ENCODE measurements at regions not wholly inside any gene's neighbourhood (a gene's known extent, or its start where the extent isn't known, plus 50 kb on each side); places are given as distances from the start of the nearest gene placed in this dataset.

DNA sequence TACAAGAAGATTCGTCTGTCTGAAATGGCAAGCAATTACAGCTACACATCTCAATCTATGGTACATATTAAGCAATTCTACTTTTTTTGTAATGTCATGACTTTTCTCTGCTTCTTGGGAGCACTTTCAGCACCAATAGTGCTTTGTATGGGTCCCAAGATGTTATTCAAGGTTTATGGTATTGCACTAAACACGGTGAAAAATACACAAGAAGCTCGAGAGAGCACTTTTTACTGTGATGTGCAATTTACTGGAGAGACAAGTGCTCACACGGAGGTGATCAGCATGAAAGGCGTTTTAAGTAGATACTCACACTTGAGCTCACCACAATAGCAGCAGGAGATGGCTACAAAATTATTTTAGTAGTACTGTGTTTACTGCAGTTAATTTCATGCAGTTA, 783.6 kb downstream of the CBLN2 start:
- ChIA-PET POLR2A (ENCODE audit: partially characterized antibody) (no interaction called here), CTCF (ENCODE audit: partially characterized antibody) (no interaction called here)
- intact Hi-C loops (cut with micrococcal nuclease) = no loop called here
- Mint-ChIP-seq H3K36me3 (no peaks in the 10 kb centered on the region), H3K4me1 (no peaks in the 10 kb centered on the region), H3K27ac (no peak overlapping the region), H3K4me3 (no peak overlapping the region), H3K27me3 (no peaks in the 10 kb centered on the region), H3K9me3 (peaks cover 0 to 18% (median 11%) of the 10 kb centered on the region in 8 donors)
- Histone ChIP-seq H3K4me1 (ENCODE audit: insufficient read depth, low read length) (no peaks in the 10 kb centered on the region), H3K4me3 (ENCODE audit: low read length in 2 of 2) (no peak overlapping the region), H3K27me3 (ENCODE audit: insufficient read depth, low read length) (no peaks in the 10 kb centered on the region), H3K9me3 (ENCODE audit: control insufficient read depth in 1 of 2, low read length in 2 of 2) (no peaks in the 10 kb centered on the region), H3K36me3 (ENCODE audit: insufficient read depth, low read length) (no peaks in the 10 kb centered on the region), H3K27ac (ENCODE audit: low read depth, low read length) (no peak overlapping the region)
- no peak for DNase-seq

GRCh38 chr18:71754246-71754645, 789.9 kb downstream of the CBLN2 start:
- no peak overlapping the region for H3K27ac ChIP-seq (ENCODE audit: low read depth, low read length)
- H3K27me3 ChIP-seq (ENCODE audit: insufficient read depth, low read length) = no peaks in the 10 kb centered on the region
- H3K27me3 Mint-ChIP-seq = no peaks in the 10 kb centered on the region
- no peaks in the 10 kb centered on the region for H3K36me3 ChIP-seq (ENCODE audit: insufficient read depth, low read length)
- POLR2A ChIA-PET (ENCODE audit: partially characterized antibody) = no interaction called here
- intact Hi-C loops (cut with micrococcal nuclease) = no loop called here
- H3K9me3 ChIP-seq (ENCODE audit: control insufficient read depth in 1 of 2, low read length in 2 of 2) = no peaks in the 10 kb centered on the region
- no peak for DNase-seq
- H3K4me1 ChIP-seq (ENCODE audit: insufficient read depth, low read length) = no peaks in the 10 kb centered on the region
- no peaks in the 10 kb centered on the region for H3K4me1 Mint-ChIP-seq
- peaks cover 0 to 14% (median 6%) of the 10 kb centered on the region in 8 donors for H3K9me3 Mint-ChIP-seq
- H3K4me3 Mint-ChIP-seq = no peak overlapping the region
- CTCF ChIA-PET (ENCODE audit: partially characterized antibody) = no interaction called here
- H3K4me3 ChIP-seq (ENCODE audit: low read length in 2 of 2) = no peak overlapping the region
- no peaks in the 10 kb centered on the region for H3K36me3 Mint-ChIP-seq
- no peak overlapping the region for H3K27ac Mint-ChIP-seq

DNA sequence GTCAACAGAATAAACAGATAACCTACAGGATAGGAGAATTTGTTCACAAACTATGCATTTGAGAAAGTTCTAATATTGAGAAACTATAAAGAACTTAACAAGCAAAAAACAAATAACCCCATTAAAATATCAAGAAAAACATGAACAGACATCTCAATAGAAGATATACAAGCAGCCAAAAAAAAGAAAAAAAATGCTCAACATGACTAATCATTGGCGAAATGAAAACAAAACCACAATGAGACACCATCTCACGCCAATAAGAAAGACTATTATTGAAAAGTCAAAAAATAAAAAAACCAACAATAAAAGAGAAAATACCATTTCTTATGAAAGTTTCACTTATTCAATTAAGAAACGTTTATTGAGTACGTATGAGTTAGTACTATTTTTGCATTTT, 800.5 kb downstream of the CBLN2 start:
- H3K4me1 Mint-ChIP-seq = no peaks in the 10 kb centered on the region
- no peak for DNase-seq
- Histone ChIP-seq H3K9me3 (ENCODE audit: control insufficient read depth in 1 of 2, low read length in 2 of 2) (peaks cover 0 to 4% of the 10 kb centered on the region in 2 donors), H3K4me3 (ENCODE audit: low read length in 2 of 2) (no peak overlapping the region), H3K27me3 (ENCODE audit: insufficient read depth, low read length) (no peaks in the 10 kb centered on the region), H3K36me3 (ENCODE audit: insufficient read depth, low read length) (no peaks in the 10 kb centered on the region), H3K27ac (ENCODE audit: low read depth, low read length) (no peak overlapping the region), H3K4me1 (ENCODE audit: insufficient read depth, low read length) (no peaks in the 10 kb centered on the region)
- peaks cover 2 to 19% (median 7%) of the 10 kb centered on the region in 8 donors for H3K9me3 Mint-ChIP-seq
- no peak overlapping the region for H3K27ac Mint-ChIP-seq
- H3K27me3 Mint-ChIP-seq = no peaks in the 10 kb centered on the region
- intact Hi-C loops (cut with micrococcal nuclease) = no loop called here
- H3K36me3 Mint-ChIP-seq = no peaks in the 10 kb centered on the region
- CTCF ChIA-PET (ENCODE audit: partially characterized antibody) = no interaction called here
- POLR2A ChIA-PET (ENCODE audit: partially characterized antibody) = no interaction called here
- no peak overlapping the region for H3K4me3 Mint-ChIP-seq

GRCh38 chr18:71729611-71730010, 814.5 kb downstream of the CBLN2 start:
- Mint-ChIP-seq H3K27me3 (no peaks in the 10 kb centered on the region), H3K4me3 (no peak overlapping the region), H3K27ac (no peak overlapping the region), H3K9me3 (peaks cover 0 to 13% (median 2%) of the 10 kb centered on the region in 8 donors), H3K4me1 (no peaks in the 10 kb centered on the region), H3K36me3 (no peaks in the 10 kb centered on the region)
- H3K4me1 ChIP-seq (ENCODE audit: insufficient read depth, low read length) = no peaks in the 10 kb centered on the region
- no peak overlapping the region for H3K4me3 ChIP-seq (ENCODE audit: low read length in 2 of 2)
- ChIA-PET CTCF (ENCODE audit: partially characterized antibody) (no interaction called here), POLR2A (ENCODE audit: partially characterized antibody) (no interaction called here)
- no peaks in the 10 kb centered on the region for H3K36me3 ChIP-seq (ENCODE audit: insufficient read depth, low read length)
- H3K27me3 ChIP-seq (ENCODE audit: insufficient read depth, low read length) = no peaks in the 10 kb centered on the region
- DNase-seq = no peak
- no peaks in the 10 kb centered on the region for H3K9me3 ChIP-seq (ENCODE audit: control insufficient read depth in 1 of 2, low read length in 2 of 2)
- H3K27ac ChIP-seq (ENCODE audit: low read depth, low read length) = no peak overlapping the region
- intact Hi-C loops (cut with micrococcal nuclease) = no loop called here

DNA sequence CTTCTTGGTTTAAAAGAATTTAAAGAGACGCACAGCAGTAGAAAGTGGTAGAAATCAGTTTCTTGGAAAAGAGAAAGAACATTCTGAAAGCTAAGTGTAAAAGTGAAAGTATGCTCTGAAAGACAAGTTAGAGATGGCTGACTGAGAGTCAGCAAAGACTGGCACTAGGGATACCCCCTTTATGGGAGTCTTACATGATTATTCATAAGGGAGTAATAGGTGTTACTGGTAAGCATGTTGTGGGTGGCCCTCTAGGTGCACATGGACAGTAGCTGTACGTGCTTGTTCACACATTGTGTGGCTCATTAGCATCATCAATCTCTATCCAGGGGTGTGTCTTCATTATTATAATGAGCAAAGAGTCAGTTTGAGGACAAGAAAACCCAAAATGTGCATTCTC, 816.2 kb downstream of the CBLN2 start:
- intact Hi-C loops (cut with micrococcal nuclease) = no loop called here
- H3K27me3 ChIP-seq (ENCODE audit: insufficient read depth, low read length) = no peaks in the 10 kb centered on the region
- peaks cover 0 to 11% (median 2%) of the 10 kb centered on the region in 8 donors for H3K9me3 Mint-ChIP-seq
- H3K27ac Mint-ChIP-seq = no peak overlapping the region
- no peaks in the 10 kb centered on the region for H3K27me3 Mint-ChIP-seq
- no peaks in the 10 kb centered on the region for H3K4me1 ChIP-seq (ENCODE audit: insufficient read depth, low read length)
- CTCF ChIA-PET (ENCODE audit: partially characterized antibody) = no interaction called here
- POLR2A ChIA-PET (ENCODE audit: partially characterized antibody) = no interaction called here
- no peaks in the 10 kb centered on the region for H3K36me3 ChIP-seq (ENCODE audit: insufficient read depth, low read length)
- no peaks in the 10 kb centered on the region for H3K36me3 Mint-ChIP-seq
- no peaks in the 10 kb centered on the region for H3K4me1 Mint-ChIP-seq
- no peak overlapping the region for H3K27ac ChIP-seq (ENCODE audit: low read depth, low read length)
- H3K9me3 ChIP-seq (ENCODE audit: control insufficient read depth in 1 of 2, low read length in 2 of 2) = no peaks in the 10 kb centered on the region
- H3K4me3 ChIP-seq (ENCODE audit: low read length in 2 of 2) = no peak overlapping the region
- no peak overlapping the region for H3K4me3 Mint-ChIP-seq
- DNase-seq = no peak

DNA sequence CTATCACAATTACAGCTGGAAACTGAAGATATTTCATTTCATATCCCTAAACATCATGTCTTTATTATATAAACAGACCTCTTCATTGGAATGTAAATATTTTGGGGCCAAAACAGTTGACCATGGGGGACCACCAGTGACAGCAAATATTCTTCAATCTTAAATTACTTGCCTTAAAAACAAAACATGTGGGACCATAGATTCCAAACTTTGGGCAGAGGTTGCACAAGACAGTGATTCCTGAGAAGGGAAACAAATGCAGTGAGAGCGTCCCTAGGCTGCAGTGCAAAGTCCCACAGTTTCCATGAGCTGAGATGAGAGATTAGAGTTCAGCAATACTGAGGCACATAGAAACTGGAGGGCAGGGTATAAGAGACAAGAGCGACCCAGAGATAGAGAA, 818.9 kb downstream of the CBLN2 start:
- no peak overlapping the region for H3K4me3 Mint-ChIP-seq
- no peak overlapping the region for H3K27ac Mint-ChIP-seq
- peaks cover 0 to 11% (median 2%) of the 10 kb centered on the region in 8 donors for H3K9me3 Mint-ChIP-seq
- no peak for DNase-seq
- no peaks in the 10 kb centered on the region for H3K4me1 ChIP-seq (ENCODE audit: insufficient read depth, low read length)
- H3K27me3 Mint-ChIP-seq = no peaks in the 10 kb centered on the region
- ChIA-PET POLR2A (ENCODE audit: partially characterized antibody) (no interaction called here), CTCF (ENCODE audit: partially characterized antibody) (no interaction called here)
- no peaks in the 10 kb centered on the region for H3K9me3 ChIP-seq (ENCODE audit: control insufficient read depth in 1 of 2, low read length in 2 of 2)
- no peak overlapping the region for H3K27ac ChIP-seq (ENCODE audit: low read depth, low read length)
- H3K36me3 ChIP-seq (ENCODE audit: insufficient read depth, low read length) = no peaks in the 10 kb centered on the region
- H3K4me1 Mint-ChIP-seq = no peaks in the 10 kb centered on the region
- intact Hi-C loops (cut with micrococcal nuclease) = no loop called here
- H3K27me3 ChIP-seq (ENCODE audit: insufficient read depth, low read length) = no peaks in the 10 kb centered on the region
- no peaks in the 10 kb centered on the region for H3K36me3 Mint-ChIP-seq
- H3K4me3 ChIP-seq (ENCODE audit: low read length in 2 of 2) = no peak overlapping the region

GRCh38 chr18:71707985-71708500, 836.1 kb downstream of the CBLN2 start:
- Histone ChIP-seq H3K27me3 (ENCODE audit: insufficient read depth, low read length) (no peaks in the 10 kb centered on the region), H3K4me1 (ENCODE audit: insufficient read depth, low read length) (no peaks in the 10 kb centered on the region), H3K27ac (ENCODE audit: low read depth, low read length) (no peak overlapping the region), H3K9me3 (ENCODE audit: control insufficient read depth in 1 of 2, low read length in 2 of 2) (no peaks in the 10 kb centered on the region), H3K4me3 (ENCODE audit: low read length in 2 of 2) (no peak overlapping the region), H3K36me3 (ENCODE audit: insufficient read depth, low read length) (no peaks in the 10 kb centered on the region)
- Mint-ChIP-seq H3K27ac (no peak overlapping the region), H3K4me3 (no peak overlapping the region), H3K27me3 (no peaks in the 10 kb centered on the region), H3K4me1 (no peaks in the 10 kb centered on the region), H3K36me3 (no peaks in the 10 kb centered on the region), H3K9me3 (peaks cover 0 to 7% (median under 1%) of the 10 kb centered on the region in 8 donors)
- ChIA-PET POLR2A (ENCODE audit: partially characterized antibody) (no interaction called here), CTCF (ENCODE audit: partially characterized antibody) (no interaction called here)
- intact Hi-C loops (cut with micrococcal nuclease) = no loop called here
- no peak for DNase-seq

- no peaks in the 10 kb centered on the region for H3K9me3 ChIP-seq (ENCODE audit: control insufficient read depth in 1 of 2, low read length in 2 of 2)
- intact Hi-C loops (cut with micrococcal nuclease) = no loop called here
- ChIA-PET CTCF (ENCODE audit: partially characterized antibody) (no interaction called here), POLR2A (ENCODE audit: partially characterized antibody) (no interaction called here)
- no peak overlapping the region for H3K27ac ChIP-seq (ENCODE audit: low read depth, low read length)
- Mint-ChIP-seq H3K27me3 (no peaks in the 10 kb centered on the region), H3K9me3 (peaks cover 0 to 7% (median 2%) of the 10 kb centered on the region in 8 donors), H3K27ac (no peak overlapping the region), H3K4me1 (no peaks in the 10 kb centered on the region), H3K36me3 (no peaks in the 10 kb centered on the region), H3K4me3 (no peak overlapping the region)
- H3K4me1 ChIP-seq (ENCODE audit: insufficient read depth, low read length) = no peaks in the 10 kb centered on the region
- no peaks in the 10 kb centered on the region for H3K27me3 ChIP-seq (ENCODE audit: insufficient read depth, low read length)
- H3K4me3 ChIP-seq (ENCODE audit: low read length in 2 of 2) = no peak overlapping the region
- H3K36me3 ChIP-seq (ENCODE audit: insufficient read depth, low read length) = no peaks in the 10 kb centered on the region
- DNase-seq = no peak
Observed at GRCh38 chr18:71707400-71707799, 836.7 kb downstream of the CBLN2 start.
